ENCODE measurements at regions not wholly inside any gene's neighbourhood (a gene's known extent, or its start where the extent isn't known, plus 50 kb on each side); places are given as distances from the start of the nearest gene placed in this dataset.

- TF ChIP-seq EZH2 (IDR thresholded peaks at IDR 0.05; ENCODE audit: borderline replicate concordance, low read depth, low read length, severe bottlenecking) = no peak
- no peak for TF ChIP-seq CTCF (IDR thresholded peaks at IDR 0.05; ENCODE audit: borderline replicate concordance, extremely low read depth, low read length, poor library complexity, severe bottlenecking)
Observed at GRCh38 chr13:85638815-85639393, 160.3 kb downstream of the SLITRK6 start.
